C4-2B (cell line): ENCODE measurements at regions not wholly inside any gene's neighbourhood (a gene's known extent, or its start where the extent isn't known, plus 50 kb on each side); places are given as distances from the start of the nearest gene placed in this dataset.

Source experiments
- ZFX ChIP-seq: fragments of 450-650 bp; IDR thresholded peaks from 2 replicates; pipeline ENCODE4 v1.6.1; 2017
- TF ChIP-seq, protein P1 (sequence below): fragments of 450-650 bp; conservative IDR thresholded peaks from 2 replicates; pipeline ENCODE4 v1.5.1; 2017; ENCODE audit warnings: mild to moderate bottlenecking

DNA sequence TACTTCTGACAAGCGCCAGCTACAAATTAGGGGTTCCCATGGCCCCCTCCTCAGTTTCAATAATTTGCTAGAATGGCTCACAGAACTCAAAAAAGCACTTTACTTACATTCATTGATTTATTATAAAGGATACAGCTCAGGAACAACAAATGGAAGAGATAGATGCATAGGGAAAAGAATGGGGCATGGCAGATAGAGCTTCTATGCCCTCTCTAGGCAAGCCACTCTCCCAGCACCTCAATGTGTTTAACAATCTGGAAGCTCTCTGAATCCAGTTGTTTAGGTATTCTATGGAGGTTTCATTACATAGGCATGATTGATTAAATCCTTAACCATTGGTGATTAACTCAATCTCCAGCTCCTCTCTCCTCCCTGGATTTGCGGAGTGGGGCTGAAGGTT, 184.5 kb upstream of the DAAM1 start:
- TF ChIP-seq, protein P1, sequence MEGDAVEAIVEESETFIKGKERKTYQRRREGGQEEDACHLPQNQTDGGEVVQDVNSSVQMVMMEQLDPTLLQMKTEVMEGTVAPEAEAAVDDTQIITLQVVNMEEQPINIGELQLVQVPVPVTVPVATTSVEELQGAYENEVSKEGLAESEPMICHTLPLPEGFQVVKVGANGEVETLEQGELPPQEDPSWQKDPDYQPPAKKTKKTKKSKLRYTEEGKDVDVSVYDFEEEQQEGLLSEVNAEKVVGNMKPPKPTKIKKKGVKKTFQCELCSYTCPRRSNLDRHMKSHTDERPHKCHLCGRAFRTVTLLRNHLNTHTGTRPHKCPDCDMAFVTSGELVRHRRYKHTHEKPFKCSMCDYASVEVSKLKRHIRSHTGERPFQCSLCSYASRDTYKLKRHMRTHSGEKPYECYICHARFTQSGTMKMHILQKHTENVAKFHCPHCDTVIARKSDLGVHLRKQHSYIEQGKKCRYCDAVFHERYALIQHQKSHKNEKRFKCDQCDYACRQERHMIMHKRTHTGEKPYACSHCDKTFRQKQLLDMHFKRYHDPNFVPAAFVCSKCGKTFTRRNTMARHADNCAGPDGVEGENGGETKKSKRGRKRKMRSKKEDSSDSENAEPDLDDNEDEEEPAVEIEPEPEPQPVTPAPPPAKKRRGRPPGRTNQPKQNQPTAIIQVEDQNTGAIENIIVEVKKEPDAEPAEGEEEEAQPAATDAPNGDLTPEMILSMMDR = no peak
- TF ChIP-seq ZFX = no peak
